ELR (cell line): ENCODE measurements at regions not wholly inside any gene's neighbourhood (a gene's known extent, or its start where the extent isn't known, plus 50 kb on each side); places are given as distances from the start of the nearest gene placed in this dataset.
"Not testable (repeated sequence)": the region's sequence is repeated elsewhere in the genome, so short reads cannot be mapped to it uniquely, and the experiment has no call there.

Experiments used
- DNase-seq: peaks from one replicate; pipeline ENCODE4 v3.0.0-alpha.2; 2015; ENCODE audit warnings: low read depth

- DNase-seq, result peak; percentile 17
Measured at GRCh38 chr6:80921861-80922460, 815.5 kb downstream of the BCKDHB start.

GRCh38 chr6:80907831-80908230 lies 801.4 kb downstream of the BCKDHB start:
- DNase-seq, result no peak

- DNase-seq, result no peak
Measured at GRCh38 chr6:80903711-80904110, 797.2 kb downstream of the BCKDHB start.

GRCh38 chr6:80886475-80886874 lies 780.0 kb downstream of the BCKDHB start:
- DNase-seq, result no peak

DNA sequence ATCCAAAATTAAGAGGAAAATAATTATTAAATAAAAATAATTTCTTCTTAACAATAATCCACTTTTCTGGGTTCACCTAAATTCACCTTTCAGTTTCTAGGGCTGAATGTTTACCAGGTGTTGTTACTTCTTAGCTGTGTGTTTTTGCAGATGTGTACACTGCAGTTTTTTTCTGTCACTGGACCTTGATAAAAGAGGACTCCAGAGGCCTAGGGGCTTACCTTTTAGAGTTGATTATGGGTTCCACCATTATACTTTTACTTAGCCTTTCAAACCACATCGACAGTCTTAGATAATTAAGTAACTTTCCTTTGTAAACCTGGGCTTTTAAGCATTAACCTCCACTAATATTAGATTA lies 766.5 kb downstream of the BCKDHB start:
- DNase-seq, result no peak

DNA sequence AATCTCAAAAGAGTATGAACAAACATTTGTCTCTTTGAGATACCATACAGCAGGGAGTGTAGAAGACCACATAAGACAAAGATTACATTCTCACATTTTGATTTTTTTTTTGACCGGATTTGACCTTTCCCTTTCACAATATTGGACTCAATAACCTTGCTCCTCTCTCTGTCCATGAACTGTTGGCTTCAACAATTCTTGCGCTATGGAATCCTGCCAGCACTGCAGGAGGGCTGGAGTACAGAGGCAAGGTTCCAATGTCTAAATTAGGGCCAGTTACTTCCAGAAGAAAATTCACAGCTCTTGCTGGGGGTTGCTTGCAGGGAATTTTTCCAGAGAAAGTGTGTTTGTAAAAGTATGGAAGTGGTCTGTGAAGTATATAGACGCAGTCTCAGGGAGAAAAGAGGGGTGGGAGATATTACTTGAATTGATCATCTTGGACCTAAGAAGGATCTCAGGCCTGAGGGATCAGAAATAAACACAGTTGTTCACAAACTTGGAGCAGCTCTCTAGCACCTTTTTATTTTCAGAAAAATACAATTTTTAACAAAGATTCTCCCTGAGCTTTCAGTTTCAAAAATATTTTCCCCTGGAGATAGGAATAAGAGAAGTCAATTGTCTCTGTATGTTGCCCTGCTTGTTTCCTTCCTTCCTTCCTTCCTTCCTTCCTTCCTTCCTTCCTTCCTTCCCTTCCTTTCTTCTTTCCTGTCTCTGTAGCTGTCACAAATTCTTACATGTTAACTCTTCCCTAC lies 765.9 kb downstream of the BCKDHB start:
- no peak for DNase-seq

- DNase-seq, result no peak
Measured at GRCh38 chr6:80862756-80863155, 756.3 kb downstream of the BCKDHB start.

GRCh38 chr6:80860107-80860506 lies 753.6 kb downstream of the BCKDHB start:
- no peak for DNase-seq

DNA sequence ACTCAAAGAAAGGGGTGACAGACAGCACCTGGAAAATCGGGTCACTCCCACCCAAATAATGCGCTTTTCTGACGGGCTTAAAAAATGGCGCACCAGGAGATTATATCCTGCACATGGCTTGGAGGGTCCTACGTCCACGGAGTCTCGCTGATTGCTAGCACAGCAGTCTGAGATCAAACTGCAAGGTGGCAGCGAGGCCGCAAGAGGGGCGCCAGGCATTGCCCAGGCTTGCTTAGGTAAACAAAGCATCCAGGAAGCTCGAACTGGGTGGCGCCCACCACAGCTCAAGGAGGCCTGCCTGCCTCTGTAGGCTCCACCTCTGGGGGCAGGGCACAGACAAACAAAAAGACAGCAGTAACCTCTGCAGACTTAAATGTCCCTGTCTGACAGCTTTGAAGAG lies 741.5 kb downstream of the BCKDHB start:
- DNase-seq, result not testable (repeated sequence)

DNA sequence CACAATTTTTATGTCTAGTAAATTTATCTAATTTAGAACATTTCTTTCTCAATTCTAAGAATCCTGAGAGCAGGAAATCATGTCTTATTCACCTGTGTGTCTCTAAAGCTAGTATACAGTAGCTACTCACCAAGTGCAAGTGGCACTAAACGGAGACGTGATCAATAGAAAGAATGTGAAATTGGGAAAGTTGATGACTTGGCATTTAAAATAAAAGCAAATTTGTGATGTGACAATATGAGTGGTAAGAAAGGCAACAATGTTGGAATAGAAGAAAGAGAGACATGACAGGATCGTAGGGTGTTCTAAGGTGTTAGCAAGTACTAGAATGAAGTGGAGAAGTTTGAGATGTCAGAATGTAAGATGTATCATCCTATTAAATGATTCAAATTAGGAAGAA lies 725.9 kb downstream of the BCKDHB start:
- DNase-seq, result no peak

DNA sequence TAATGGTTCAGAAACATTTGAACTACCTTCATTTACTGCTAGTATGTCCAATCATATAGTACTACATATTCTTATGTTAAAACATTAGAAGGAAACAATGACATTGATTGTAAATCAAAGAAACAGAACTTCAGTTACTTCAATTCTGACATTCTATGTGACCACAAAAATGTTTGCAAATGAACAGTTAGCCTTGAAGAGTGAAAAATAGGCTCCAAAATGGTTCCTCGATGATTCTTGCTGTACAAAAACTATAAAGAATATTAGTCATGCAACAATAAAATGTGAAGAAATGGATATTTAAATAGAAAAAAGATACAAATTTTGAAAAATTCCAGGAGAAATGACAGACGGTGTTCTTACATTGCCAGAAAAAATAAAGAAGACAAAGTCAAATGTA lies 686.9 kb downstream of the BCKDHB start:
- DNase-seq, result no peak

DNA sequence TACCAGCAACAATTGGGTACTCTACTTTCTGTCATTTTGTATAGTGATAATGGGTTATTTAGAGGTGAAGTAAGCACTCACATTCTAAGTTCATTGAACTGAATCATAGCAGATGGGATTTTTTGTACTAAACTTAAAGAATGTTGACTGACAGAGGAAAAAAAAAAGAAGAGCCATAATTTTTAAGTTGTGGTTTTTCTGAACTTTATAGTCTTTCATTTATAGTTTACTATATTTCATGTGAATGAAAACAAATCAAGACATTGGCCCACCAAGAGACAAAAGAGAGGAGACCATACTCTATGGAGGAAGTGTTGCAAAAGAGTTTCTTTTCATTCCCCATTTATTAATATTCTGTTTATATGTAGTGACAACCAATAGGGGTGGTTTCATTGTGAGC lies 685.7 kb downstream of the BCKDHB start:
- DNase-seq, result no peak

GRCh38 chr6:80789912-80790570 lies 683.6 kb downstream of the BCKDHB start:
- no peak for DNase-seq

DNA sequence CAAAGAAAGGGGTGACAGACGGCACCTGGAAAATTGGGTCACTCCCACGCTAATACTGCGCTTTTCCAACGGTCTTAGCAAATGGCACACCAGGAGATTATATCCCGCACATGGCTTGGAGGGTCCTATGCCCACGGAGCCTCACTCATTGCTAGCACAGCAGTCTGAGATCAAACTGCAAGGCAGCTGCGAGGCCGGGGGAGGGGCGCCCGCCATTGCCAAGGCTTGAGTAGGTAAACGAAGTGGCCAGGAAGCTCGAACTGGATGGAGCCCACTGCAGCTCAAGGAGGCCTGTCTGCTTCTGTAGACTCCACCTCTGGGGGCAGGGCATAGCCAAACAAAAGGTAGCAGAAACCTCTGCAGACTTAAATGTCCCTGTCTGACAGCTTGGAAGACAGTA lies 676.8 kb downstream of the BCKDHB start:
- DNase-seq, result not testable (repeated sequence)

GRCh38 chr6:80771941-80772340 lies 665.5 kb downstream of the BCKDHB start:
- peak; percentile 38 for DNase-seq

GRCh38 chr6:80769106-80769505 lies 662.6 kb downstream of the BCKDHB start:
- DNase-seq, result peak; percentile 51

DNA sequence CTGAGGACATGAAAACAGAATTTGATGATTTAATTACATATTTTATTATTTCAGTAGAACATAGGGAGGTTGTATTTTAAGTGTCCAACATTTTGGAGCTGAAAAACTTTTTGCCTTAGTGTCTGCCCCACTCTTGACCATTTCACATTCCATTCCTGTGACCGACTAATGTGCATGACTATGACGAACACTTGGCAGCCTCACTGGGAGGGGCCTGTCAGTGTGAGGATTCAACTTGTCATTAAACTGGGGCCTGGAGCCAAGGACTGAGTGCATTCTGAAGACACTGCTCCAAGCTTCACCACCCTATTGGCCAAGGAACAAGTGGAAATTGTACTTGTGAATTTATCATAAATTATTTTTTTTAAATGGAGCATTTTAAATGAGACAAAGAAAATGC lies 661.3 kb downstream of the BCKDHB start:
- DNase-seq, result peak; percentile 92

GRCh38 chr6:80744213-80744612 lies 637.7 kb downstream of the BCKDHB start:
- DNase-seq, result no peak

DNA sequence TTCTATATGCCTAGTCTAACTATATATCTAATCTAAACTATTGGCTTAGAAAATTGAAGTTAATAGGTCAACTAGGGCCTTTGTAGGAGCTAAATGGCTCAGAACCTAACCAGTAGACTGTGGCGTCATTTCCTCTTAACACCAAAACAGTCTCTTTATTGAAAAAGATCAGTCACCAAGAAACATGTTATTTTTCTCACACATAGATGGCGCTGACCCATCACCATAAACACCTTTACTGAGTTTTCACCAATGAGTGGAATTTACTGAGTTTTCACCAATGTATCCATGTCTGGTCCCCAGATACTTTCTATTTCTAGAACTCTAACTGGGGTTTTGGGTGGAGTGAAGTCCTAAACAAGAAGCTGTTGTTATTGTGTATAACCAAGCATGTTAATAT lies 636.0 kb downstream of the BCKDHB start:
- DNase-seq, result peak; percentile 58

DNA sequence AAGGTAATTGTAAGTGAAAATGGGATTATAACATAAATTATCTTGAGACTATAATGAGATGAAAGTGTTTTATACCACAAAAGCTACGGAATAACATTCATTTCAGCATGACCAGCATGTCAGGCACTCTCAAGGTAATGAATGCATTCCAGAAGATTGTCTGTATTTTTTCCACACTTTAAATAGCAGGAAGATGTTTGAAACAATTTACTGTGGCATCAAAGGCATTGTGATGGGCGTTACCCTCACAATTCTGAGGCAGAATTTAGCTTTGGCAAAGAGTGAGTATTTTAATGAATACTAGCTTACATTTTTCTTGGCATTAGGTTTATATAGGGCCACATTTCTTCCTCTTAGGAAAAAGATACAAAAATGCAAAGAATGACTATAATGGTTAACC lies 627.2 kb downstream of the BCKDHB start:
- no peak for DNase-seq

GRCh38 chr6:80728830-80729229 lies 622.4 kb downstream of the BCKDHB start:
- peak; percentile 20 for DNase-seq

- DNase-seq, result no peak
Measured at GRCh38 chr6:80728101-80728750, 621.8 kb downstream of the BCKDHB start.
